Stimulated activated CD8-positive, alpha-beta memory T cell treated with anti-CD3 and anti-CD28 coated beads, Interleukin-7, amount 100 ng/mL, for 1 hour (primary cell): ENCODE measurements at regions not wholly inside any gene's neighbourhood (a gene's known extent, or its start where the extent isn't known, plus 50 kb on each side); places are given as distances from the start of the nearest gene placed in this dataset.

ENCODE experiments used
- DNase-seq, 2 donors: peaks; one replicate each; pipeline ENCODE4 v3.0.0-alpha.2; 2020; ENCODE audit warnings: low read depth in 2 of 2

DNA sequence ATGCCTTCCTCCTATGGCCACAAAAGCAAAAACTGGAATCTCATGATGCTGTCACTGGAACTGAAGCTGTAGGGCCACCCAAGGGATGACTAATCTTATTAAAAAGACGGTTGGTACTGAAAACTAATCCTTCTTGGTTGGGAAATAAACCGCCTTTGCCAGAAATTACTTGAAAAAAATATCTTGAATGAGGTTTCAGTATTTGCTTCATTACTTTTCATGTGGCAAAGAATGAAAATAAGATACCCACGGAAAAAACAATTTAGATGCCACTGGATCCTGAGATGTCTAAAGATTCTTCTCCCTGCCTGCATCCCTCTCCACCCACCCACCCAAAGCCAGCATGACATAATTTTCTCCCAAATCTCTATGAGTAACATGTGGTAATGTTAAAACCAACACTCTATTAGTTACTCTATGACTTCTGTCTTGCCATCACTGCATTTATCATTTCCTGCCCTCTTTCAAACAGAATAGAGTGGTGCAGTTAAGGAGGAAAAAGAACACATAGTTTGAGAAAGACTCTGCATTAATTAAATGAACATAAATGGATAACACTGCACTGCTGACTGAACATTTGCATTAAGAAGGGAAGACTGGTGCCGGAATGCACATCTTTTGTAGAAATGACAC is 111.8 kb upstream of the DPH6 start:
- no peak for DNase-seq

- DNase-seq: no peak
Measured at GRCh38 chr15:35663956-35664355, 118.0 kb upstream of the DPH6 start.

DNA sequence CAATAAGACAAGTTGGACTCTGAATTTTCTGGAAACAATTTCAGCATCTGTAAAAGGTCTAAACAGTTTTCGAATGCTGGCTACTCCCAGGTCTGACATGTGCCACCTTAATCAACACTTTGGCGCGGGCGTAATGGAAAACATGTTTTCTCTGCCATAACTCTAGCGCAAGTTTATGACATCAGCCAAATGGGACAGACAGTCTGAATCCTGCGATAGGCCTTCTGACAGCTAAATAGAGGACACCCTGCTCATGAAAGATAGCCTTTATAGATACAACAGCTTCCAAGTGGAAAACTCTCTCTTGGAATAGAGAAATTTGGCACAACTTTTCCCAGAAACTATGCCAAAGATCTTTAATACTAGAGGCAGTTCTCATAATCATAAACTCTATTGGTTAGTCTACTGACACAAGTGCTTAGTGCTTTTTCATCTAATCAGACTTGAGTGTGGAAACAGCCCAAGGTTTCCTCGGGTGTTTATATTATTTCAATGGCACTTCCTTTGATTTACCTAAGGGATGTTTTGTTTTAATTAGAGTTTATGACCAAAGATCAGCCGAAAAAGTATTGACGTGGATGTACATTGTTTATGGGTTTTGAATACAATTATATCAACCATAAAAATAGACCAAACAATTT is 120.1 kb upstream of the DPH6 start:
- no peak for DNase-seq

- no peak for DNase-seq
Measured at GRCh38 chr15:35667908-35668307, 121.9 kb upstream of the DPH6 start.

GRCh38 chr15:35669021-35669420 is 123.1 kb upstream of the DPH6 start:
- no peak for DNase-seq

DNA sequence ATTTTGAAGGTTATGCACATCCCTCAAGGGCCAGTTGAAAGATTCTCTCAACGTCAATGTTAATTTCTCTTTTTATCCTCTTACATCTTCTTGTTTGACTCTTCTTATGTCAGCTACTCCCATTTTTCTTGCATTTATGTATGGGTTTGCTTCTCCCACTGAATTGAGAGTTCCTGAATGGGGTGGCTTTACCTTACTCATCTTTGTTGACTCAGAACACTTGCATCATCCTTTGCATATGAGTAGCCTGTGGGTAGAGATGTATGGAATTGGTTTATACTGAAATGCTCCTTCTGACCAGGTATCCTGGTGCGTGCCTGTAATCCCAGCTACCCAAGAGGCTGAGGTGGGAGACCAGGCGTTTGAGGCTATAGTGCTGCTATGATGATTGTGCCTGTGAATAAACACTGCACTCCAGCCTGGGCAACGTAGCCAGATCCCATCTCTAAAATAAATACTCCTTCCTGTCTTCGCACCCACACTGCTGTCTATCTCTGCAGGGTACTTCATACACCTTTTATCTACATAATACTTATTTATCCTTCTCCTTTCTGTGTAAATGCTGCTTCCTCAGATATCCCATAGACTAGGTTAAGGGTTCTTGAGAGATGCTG is 123.6 kb upstream of the DPH6 start:
- DNase-seq: no peak

DNA sequence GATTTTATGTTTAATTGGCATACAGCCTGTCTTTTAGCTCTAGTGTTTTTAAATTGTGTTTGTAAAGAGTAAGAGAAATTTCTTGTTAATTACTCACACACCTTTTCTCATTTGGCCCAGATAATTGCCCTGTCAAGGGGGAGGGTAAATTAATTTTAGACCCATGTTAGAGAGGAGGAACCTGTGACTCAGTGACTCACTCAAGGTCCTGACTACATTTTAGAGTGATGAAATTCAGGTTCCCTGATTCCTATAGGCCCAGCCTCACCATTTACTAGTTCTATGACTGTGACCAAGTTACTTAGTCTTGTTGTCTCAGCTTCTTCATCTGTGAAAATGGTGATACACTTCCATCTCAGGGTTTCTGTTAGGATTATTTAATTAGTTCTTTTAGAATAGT is 125.2 kb upstream of the DPH6 start:
- DNase-seq: no peak

GRCh38 chr15:35671981-35672380 is 126.0 kb upstream of the DPH6 start:
- no peak for DNase-seq

GRCh38 chr15:35673093-35673684 is 127.2 kb upstream of the DPH6 start:
- DNase-seq: no peak

- no peak for DNase-seq
Measured at GRCh38 chr15:35674873-35675781, 129.2 kb upstream of the DPH6 start.

- DNase-seq: no peak
Measured at GRCh38 chr15:35678774-35679173, 132.8 kb upstream of the DPH6 start.

DNA sequence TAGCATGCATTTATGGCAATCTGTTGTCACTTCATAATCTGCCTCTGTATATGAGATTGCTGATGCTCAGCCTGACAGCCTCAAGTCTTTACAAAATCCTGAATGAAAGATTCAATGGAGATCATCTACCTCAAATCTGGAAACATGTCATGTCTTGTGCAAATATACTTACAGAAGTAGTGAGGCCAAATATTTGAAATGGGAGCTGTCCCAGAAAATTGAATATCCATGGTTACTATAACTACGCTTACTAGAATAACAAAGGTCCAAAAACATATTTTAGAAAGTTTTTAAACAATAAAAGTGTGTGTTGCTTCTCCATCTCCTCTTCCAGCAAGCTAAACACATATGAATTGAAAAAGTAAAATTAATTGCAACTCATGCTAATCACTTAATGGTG is 133.2 kb upstream of the DPH6 start:
- no peak for DNase-seq

GRCh38 chr15:35680951-35681350 is 135.0 kb upstream of the DPH6 start:
- DNase-seq: no peak

DNA sequence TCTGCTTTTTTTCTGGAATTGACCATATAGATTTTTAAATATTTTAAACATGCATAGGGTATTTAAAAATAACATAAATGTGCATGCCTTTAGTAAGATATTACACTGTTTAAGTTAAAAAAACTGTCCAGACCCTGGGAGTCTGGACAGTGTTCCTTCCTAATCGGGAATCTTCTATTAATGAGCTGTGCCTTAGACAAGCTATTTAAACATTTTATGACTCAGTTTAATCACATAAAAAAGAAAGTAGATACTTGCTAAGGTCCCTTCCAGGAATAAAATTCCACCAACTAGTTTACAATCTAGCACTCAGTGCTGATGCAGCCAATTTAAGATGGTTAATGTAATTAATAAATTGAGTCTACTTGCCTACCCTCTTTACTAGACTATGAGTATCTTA is 140.4 kb upstream of the DPH6 start:
- DNase-seq: no peak

- DNase-seq: no peak
Measured at GRCh38 chr15:35689266-35689665, 143.3 kb upstream of the DPH6 start.

GRCh38 chr15:35690089-35690488 is 144.1 kb upstream of the DPH6 start:
- DNase-seq: no peak

- DNase-seq: no peak
Measured at GRCh38 chr15:35690698-35691116, 144.7 kb upstream of the DPH6 start.

- no peak for DNase-seq
Measured at GRCh38 chr15:35691173-35691761, 145.3 kb upstream of the DPH6 start.

DNA sequence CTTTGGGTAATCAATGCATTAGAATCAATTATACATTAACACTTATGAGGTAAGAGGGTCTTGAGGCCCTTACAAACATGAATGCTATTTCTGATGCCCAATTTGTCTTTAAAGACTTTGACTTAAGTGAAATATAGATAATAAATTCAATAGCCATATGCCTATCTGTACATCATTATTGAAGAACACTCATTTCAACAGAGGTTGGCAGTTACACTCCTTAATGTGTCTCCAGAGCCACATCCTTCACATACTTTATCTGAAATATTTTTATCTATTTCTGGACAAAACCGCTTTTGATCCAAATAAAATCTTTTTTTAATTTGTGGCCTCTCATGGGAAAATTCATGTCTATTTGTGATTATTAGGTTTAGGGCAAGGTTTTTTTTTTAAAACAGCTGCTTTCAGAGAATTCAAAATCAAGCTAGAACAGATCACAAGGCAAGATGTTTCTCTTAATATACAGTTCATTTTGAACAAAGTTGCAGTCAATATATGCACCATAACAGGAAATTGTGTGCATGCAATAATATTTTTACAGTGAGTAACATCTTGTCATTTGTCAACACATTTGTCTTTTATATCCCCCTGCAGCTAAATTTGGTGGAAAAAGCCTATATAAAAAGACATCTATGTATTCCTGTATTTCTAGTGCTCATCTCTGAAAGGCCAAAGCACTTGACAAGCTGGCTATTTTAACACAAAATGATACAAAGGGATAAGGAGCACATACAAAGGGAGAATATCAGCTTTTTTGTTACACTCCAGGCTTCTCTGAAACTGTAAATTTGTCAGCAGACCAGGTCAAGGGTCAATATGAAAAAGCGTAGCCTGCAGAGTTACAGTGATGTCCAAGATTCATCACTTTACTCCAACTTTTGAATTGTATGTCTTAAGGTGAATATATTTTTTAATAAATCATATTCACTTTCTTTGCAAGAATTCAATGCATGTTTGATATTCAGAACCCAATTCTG is 146.2 kb upstream of the DPH6 start:
- no peak for DNase-seq

DNA sequence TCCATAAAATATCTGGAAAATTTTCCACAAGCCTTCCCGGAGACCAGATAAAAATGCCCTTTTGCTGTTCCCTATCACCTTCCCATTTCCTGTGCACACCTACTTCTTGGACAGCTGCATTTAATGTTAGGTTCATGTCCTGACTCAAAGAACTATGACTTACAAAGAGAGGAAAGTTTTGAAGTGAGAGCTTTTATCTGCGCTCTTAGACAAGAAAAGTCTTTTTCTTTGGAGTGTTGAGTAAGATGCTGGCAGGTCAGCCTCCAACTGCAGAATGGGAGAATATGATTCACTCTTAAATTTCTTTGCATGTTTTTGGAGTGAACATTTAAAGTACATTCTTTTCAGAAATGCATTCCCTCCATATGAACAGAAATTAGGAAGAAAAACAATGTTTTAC is 147.3 kb upstream of the DPH6 start:
- DNase-seq: no peak
